GM23338 (cell line): ENCODE measurements at regions not wholly inside any gene's neighbourhood (a gene's known extent, or its start where the extent isn't known, plus 50 kb on each side); places are given as distances from the start of the nearest gene placed in this dataset.

Experiments used
- ATAC-seq: fragments of 200-7000 bp; cut with Tn5 transposase; 3 replicates; pipeline ENCODE4 v1.9.1; 2020
- DNase-seq: peaks from one replicate; pipeline ENCODE4 v3.0.0-alpha.2; 2015; ENCODE audit warnings: low spot score
- H2AFZ ChIP-seq: fragments of 200-600 bp; sonication (generic); 2 replicates; pipeline ENCODE4 v1.8.0; 2016; ENCODE audit warnings: antibody characterized with exemption, mild to moderate bottlenecking, moderate library complexity
- H3F3A ChIP-seq: fragments of 200-600 bp; sonication (generic); replicated peaks from 2 replicates; pipeline ENCODE4 v1.8.0; 2017; ENCODE audit warnings: antibody characterized with exemption, mixed run types, low read depth
- H3K27ac ChIP-seq: fragments of 200-600 bp; sonication (generic); 2 replicates; pipeline ENCODE4 v1.6.1; 2016; ENCODE audit warnings: low read depth
- H3K27me3 ChIP-seq: fragments of 200-600 bp; sonication (generic); 2 replicates; pipeline ENCODE4 v1.8.0; 2016; ENCODE audit warnings: mild to moderate bottlenecking, mixed run types, moderate library complexity; ENCODE audit not compliant: insufficient read depth
- H3K36me3 ChIP-seq: fragments of 200-600 bp; sonication (generic); 2 replicates; pipeline ENCODE4 v1.8.0; 2016; ENCODE audit warnings: mild to moderate bottlenecking; ENCODE audit not compliant: insufficient read depth
- H3K4me1 ChIP-seq: fragments of 200-600 bp; sonication (generic); 2 replicates; pipeline ENCODE4 v1.8.0; 2016; ENCODE audit warnings: mild to moderate bottlenecking, moderate library complexity; ENCODE audit not compliant: insufficient read depth
- H3K4me2 ChIP-seq: fragments of 200-600 bp; sonication (generic); 2 replicates; pipeline ENCODE4 v1.7.1; 2017; ENCODE audit warnings: mixed run types
- H3K4me3 ChIP-seq: fragments of 200-600 bp; sonication (generic); 2 replicates; pipeline ENCODE4 v1.6.1; 2016; ENCODE audit warnings: mixed run types
- H3K79me2 ChIP-seq: fragments of 200-600 bp; sonication (generic); replicated peaks from 2 replicates; pipeline ENCODE4 v1.8.0; 2017; ENCODE audit warnings: mild to moderate bottlenecking; ENCODE audit not compliant: insufficient read depth
- H3K9me2 ChIP-seq: fragments of 200-600 bp; sonication (generic); 2 replicates; pipeline ENCODE4 v1.8.0; 2017; ENCODE audit not compliant: insufficient read depth
- H4K20me1 ChIP-seq: fragments of 200-600 bp; sonication (generic); replicated peaks from 2 replicates; pipeline ENCODE4 v1.8.0; 2017; ENCODE audit warnings: mild to moderate bottlenecking; ENCODE audit not compliant: insufficient read depth
- H3K27ac Mint-ChIP-seq: 2 replicates; pipeline ENCODE4 v1.8.0; 2020; ENCODE audit warnings: inconsistent platforms, mild to moderate bottlenecking, moderate library complexity, mixed read lengths
- H3K27me3 Mint-ChIP-seq: 3 replicates; pipeline ENCODE4 v1.8.0; 2022; ENCODE audit warnings: low read depth, mild to moderate bottlenecking, moderate library complexity, mixed read lengths, inconsistent platforms; ENCODE audit not compliant: insufficient read depth, poor library complexity
- H3K36me3 Mint-ChIP-seq: 3 replicates; pipeline ENCODE4 v1.8.0; 2021; ENCODE audit warnings: low read depth, mild to moderate bottlenecking, inconsistent platforms, moderate library complexity, mixed read lengths
- H3K4me1 Mint-ChIP-seq: 3 replicates; pipeline ENCODE4 v1.8.0; 2020; ENCODE audit warnings: mild to moderate bottlenecking, inconsistent platforms, mixed read lengths
- H3K4me3 Mint-ChIP-seq: 3 replicates; pipeline ENCODE4 v1.8.0; 2021; ENCODE audit warnings: moderate library complexity, mild to moderate bottlenecking, inconsistent platforms, mixed read lengths
- H3K9me3 Mint-ChIP-seq: 3 replicates; pipeline ENCODE4 v1.8.0; 2020; ENCODE audit warnings: moderate library complexity, mild to moderate bottlenecking, inconsistent platforms, mixed read lengths
- CREB1 ChIP-seq: fragments of 250-450 bp; sonication (Bioruptor Pico); IDR thresholded peaks from 2 replicates; pipeline ENCODE4 v1.5.0; 2020; ENCODE audit warnings: low read depth, mild to moderate bottlenecking, moderate library complexity
- CTCF ChIP-seq, 2 experiments: fragments of 200-600 bp in 1 of 2; sonication (generic) in 1 of 2; conservative IDR thresholded peaks; 2 replicates each; pipeline versions ENCODE4 v1.5.1 to v1.6.1; 2016 to 2017; ENCODE audit warnings: antibody characterized with exemption in 2 of 2, low read depth in 2 of 2, mild to moderate bottlenecking in 2 of 2, moderate library complexity in 1 of 2
- ETS1 ChIP-seq: IDR thresholded peaks from 2 replicates; pipeline ENCODE4 v1.6.1; 2016; ENCODE audit warnings: antibody characterized with exemption
- EZH2 ChIP-seq: fragments of 200-600 bp; sonication (generic); IDR thresholded peaks from one replicate; pipeline ENCODE4 v1.8.0; 2017; ENCODE audit warnings: antibody characterized with exemption, mild to moderate bottlenecking, low read depth; ENCODE audit not compliant: unreplicated experiment
- EZH2phosphoT487 ChIP-seq: fragments of 200-600 bp; sonication (generic); IDR thresholded peaks from one replicate; pipeline ENCODE4 v1.8.1; 2018; ENCODE audit warnings: antibody characterized with exemption; ENCODE audit not compliant: unreplicated experiment
- JUNB ChIP-seq: IDR thresholded peaks from one replicate; pipeline ENCODE4 v1.6.1; 2016; ENCODE audit warnings: antibody characterized with exemption; ENCODE audit not compliant: unreplicated experiment
- NANOG ChIP-seq: IDR thresholded peaks from 2 replicates; pipeline ENCODE4 v1.6.1; 2016; ENCODE audit warnings: antibody characterized with exemption, borderline replicate concordance
- POLR2AphosphoS5 ChIP-seq: IDR thresholded peaks from 2 replicates; pipeline ENCODE4 v1.6.1; 2016; ENCODE audit warnings: antibody characterized with exemption, low read depth
- REST ChIP-seq: IDR thresholded peaks from one replicate; pipeline ENCODE4 v1.6.1; 2018; ENCODE audit warnings: antibody characterized with exemption; ENCODE audit not compliant: unreplicated experiment
- STAT1 ChIP-seq: IDR thresholded peaks from one replicate; pipeline ENCODE4 v1.6.1; 2016; ENCODE audit warnings: antibody characterized with exemption; ENCODE audit not compliant: unreplicated experiment
- ZNF114 ChIP-seq: fragments of 250-450 bp; sonication (Bioruptor Pico); IDR thresholded peaks from 2 replicates; pipeline ENCODE4 v1.5.0; 2020; ENCODE audit warnings: mild to moderate bottlenecking, moderate library complexity
- ZNF331 ChIP-seq: fragments of 250-450 bp; sonication (Bioruptor Pico); IDR thresholded peaks from 2 replicates; pipeline ENCODE4 v1.5.0; 2020; ENCODE audit warnings: low read depth, mild to moderate bottlenecking, moderate library complexity
- ZNF462 ChIP-seq: fragments of 250-450 bp; sonication (Bioruptor Pico); IDR thresholded peaks from 2 replicates; pipeline ENCODE4 v1.5.0; 2020; ENCODE audit warnings: mild to moderate bottlenecking, moderate library complexity

GRCh38 chr16:14011001-14011400 lies 60.1 kb upstream of the MRTFB start:
- Histone ChIP-seq H4K20me1 (no peaks in the 10 kb centered on the region), H3K9me2 (no peaks in the 10 kb centered on the region), H3K4me3 (no peak overlapping the region), H3K36me3 (no peaks in the 10 kb centered on the region), H3K4me2 (no peak overlapping the region), H2AFZ (no peak overlapping the region), H3K27me3 (no peaks in the 10 kb centered on the region), H3K4me1 (peaks cover 25% of the 10 kb centered on the region), H3K27ac (no peak overlapping the region), H3K79me2 (no peaks in the 10 kb centered on the region), H3F3A (no peaks in the 10 kb centered on the region)
- Mint-ChIP-seq H3K36me3 (no peaks in the 10 kb centered on the region), H3K9me3 (no peaks in the 10 kb centered on the region), H3K27ac (no peak overlapping the region), H3K4me3 (no peak overlapping the region), H3K27me3 (peaks cover 2% of the 10 kb centered on the region), H3K4me1 (peaks cover 30% of the 10 kb centered on the region)
- no peak for DNase-seq
- TF ChIP-seq REST (no peak), EZH2phosphoT487 (no peak), ZNF114 (CRISPR knock-in tag) (no peak), CREB1 (CRISPR knock-in tag) (no peak), POLR2AphosphoS5 (no peak), EZH2 (no peak), JUNB (no peak), ZNF331 (CRISPR knock-in tag) (no peak), NANOG (no peak), ETS1 (no peak), STAT1 (no peak), CTCF (conservative IDR thresholded peaks at IDR 0.05; ENCODE audit: low read depth in 2 of 2) (no peak), ZNF462 (CRISPR knock-in tag) (no peak)
- no peak for ATAC-seq
